Colonic mucosa (tissue), 4 donors: ENCODE measurements at regions not wholly inside any gene's neighbourhood (a gene's known extent, or its start where the extent isn't known, plus 50 kb on each side); places are given as distances from the start of the nearest gene placed in this dataset.

Source experiments
- DNase-seq: peaks from one replicate; pipeline ENCODE4 v3.0.0-alpha.2; 2020
- H3K27ac ChIP-seq: fragments of 200-600 bp; one replicate; pipeline ENCODE4 v1.8.0; 2021
- H3K27me3 ChIP-seq: fragments of 200-600 bp; one replicate; pipeline ENCODE4 v1.8.0; 2021
- H3K36me3 ChIP-seq: fragments of 200-600 bp; one replicate; pipeline ENCODE4 v1.8.0; 2021
- H3K4me1 ChIP-seq: fragments of 200-600 bp; one replicate; pipeline ENCODE4 v1.8.0; 2021; ENCODE audit warnings: mild to moderate bottlenecking
- H3K4me3 ChIP-seq: fragments of 200-600 bp; one replicate; pipeline ENCODE4 v1.8.0; 2021
- H3K9ac ChIP-seq, 2 donors: one replicate each; pipeline ENCODE4 v1.7.0; 2013; ENCODE audit warnings: control low read depth in 2 of 2, low read depth in 2 of 2, low read length in 2 of 2
- H3K9me3 ChIP-seq: fragments of 200-600 bp; one replicate; pipeline ENCODE4 v1.8.0; 2021
- intact Hi-C: fragments of 100-400 bp; cut with DNase I; formaldehyde crosslinking; loops from one replicate; pipeline ENCODE4 v1.14.1; 2022
- TF ChIP-seq, protein P1 (sequence below): fragments of 200-600 bp; IDR thresholded peaks from one replicate; pipeline ENCODE4 v1.8.0; 2022; ENCODE audit warnings: antibody characterized with exemption, mild to moderate bottlenecking
- donor health status: healthy.
- donor health status: DM: no; HTN: no; CAD: no.
- donor health status: DM: no; HTN: no; CAD: no.

DNA sequence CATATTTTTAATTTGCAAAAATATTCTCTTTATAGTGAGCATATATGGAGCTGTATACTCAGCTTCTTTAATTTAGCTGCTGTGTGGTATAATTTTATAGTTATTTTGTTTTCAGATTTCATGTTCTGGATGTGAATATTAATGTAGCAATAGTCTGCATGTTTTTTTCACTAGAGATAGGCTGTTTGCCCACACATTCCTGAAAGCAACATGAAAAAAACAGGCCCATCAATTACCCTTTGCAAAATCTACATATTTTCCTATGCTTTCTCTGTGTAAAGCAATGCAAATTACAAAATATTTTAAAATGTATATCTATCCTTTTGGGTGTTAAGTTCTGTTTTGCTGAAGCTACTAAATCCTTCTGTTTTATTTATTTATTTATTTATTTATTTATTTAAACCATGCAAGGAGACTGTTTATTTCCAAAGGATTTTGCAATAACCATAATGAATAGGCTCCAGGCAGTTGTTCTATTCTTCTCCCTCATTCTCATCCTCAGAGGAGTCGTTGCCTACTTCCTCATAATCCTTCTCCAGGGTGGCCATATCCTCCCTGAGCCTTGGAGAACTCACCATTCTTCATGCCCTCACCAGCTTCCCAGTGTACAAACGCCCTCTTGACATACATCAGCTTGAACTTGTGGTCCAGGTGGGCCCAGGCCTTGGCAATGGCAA, 277.1 kb downstream of the ANKRD50 start:
- Histone ChIP-seq H3K9ac (no peak overlapping the region), H3K27ac (no peak overlapping the region), H3K36me3 (no peaks in the 10 kb centered on the region), H3K9me3 (no peaks in the 10 kb centered on the region), H3K4me3 (no peak overlapping the region), H3K4me1 (no peaks in the 10 kb centered on the region), H3K27me3 (no peaks in the 10 kb centered on the region)
- intact Hi-C loops: no loop called here
- DNase-seq: no peak
- TF ChIP-seq, protein P1, sequence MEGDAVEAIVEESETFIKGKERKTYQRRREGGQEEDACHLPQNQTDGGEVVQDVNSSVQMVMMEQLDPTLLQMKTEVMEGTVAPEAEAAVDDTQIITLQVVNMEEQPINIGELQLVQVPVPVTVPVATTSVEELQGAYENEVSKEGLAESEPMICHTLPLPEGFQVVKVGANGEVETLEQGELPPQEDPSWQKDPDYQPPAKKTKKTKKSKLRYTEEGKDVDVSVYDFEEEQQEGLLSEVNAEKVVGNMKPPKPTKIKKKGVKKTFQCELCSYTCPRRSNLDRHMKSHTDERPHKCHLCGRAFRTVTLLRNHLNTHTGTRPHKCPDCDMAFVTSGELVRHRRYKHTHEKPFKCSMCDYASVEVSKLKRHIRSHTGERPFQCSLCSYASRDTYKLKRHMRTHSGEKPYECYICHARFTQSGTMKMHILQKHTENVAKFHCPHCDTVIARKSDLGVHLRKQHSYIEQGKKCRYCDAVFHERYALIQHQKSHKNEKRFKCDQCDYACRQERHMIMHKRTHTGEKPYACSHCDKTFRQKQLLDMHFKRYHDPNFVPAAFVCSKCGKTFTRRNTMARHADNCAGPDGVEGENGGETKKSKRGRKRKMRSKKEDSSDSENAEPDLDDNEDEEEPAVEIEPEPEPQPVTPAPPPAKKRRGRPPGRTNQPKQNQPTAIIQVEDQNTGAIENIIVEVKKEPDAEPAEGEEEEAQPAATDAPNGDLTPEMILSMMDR: no peak

DNA sequence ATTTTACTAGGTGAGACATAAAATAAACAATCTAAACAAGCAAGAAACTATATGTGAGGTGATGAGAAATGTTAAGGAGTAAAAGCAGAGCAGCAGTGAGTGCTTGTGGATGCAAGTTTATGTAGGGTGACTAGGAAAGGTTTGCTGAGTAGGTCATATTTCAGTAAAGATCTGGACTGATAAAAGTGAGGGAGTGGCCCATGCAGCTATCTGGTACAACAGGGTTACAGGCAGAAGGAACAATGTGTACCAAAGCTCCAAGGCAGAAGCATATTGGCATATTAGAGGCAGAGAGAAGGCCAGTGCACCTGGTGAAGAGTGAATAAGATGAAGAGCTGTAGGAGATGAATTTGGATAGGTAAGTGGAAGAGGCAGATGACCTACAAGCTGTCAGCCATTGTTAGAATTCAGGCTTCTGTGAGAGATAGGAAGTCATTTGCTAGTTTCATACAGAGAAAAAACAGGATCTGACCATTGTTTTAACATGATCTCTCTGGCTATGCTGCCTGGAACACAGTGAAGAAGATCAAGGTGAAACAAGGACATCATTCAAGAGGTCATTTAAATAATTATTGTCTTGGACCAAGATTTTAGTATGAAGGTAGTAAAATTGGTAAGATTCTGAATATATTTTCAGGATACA, 274.6 kb downstream of the ANKRD50 start:
- Histone ChIP-seq H3K4me3 (no peak overlapping the region), H3K9ac (no peak overlapping the region), H3K27ac (no peak overlapping the region), H3K9me3 (no peaks in the 10 kb centered on the region), H3K4me1 (no peaks in the 10 kb centered on the region), H3K27me3 (no peaks in the 10 kb centered on the region), H3K36me3 (no peaks in the 10 kb centered on the region)
- no peak for DNase-seq
- intact Hi-C loops: no loop called here
- TF ChIP-seq, protein P1: no peak

DNA sequence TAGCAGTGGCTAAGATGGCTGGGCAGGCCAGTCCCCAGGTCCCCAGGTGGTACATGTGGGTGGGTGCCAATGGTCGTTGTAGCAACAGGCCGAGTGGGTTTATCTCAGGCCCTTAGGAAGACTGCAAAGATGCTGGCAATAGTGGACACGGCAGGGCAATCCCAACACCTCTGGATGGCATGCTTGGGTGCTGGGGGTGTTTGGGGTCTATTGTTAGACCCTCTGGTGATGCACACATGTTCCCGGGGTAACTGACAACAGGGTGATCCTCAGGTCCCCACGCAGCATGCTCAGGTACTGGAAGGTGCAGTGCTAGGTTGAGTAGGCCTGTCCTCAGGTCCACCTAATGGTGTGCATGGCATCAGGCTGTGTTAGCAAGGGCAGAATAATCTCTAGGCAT, 267.5 kb downstream of the ANKRD50 start:
- no peaks in the 10 kb centered on the region for H3K9me3 ChIP-seq
- no peak for DNase-seq
- no peaks in the 10 kb centered on the region for H3K36me3 ChIP-seq
- H3K4me3 ChIP-seq: no peak overlapping the region
- intact Hi-C loops: no loop called here
- TF ChIP-seq, protein P1: no peak
- no peaks in the 10 kb centered on the region for H3K27me3 ChIP-seq
- no peak overlapping the region for H3K27ac ChIP-seq
- H3K9ac ChIP-seq: no peak overlapping the region
- H3K4me1 ChIP-seq: no peaks in the 10 kb centered on the region

DNA sequence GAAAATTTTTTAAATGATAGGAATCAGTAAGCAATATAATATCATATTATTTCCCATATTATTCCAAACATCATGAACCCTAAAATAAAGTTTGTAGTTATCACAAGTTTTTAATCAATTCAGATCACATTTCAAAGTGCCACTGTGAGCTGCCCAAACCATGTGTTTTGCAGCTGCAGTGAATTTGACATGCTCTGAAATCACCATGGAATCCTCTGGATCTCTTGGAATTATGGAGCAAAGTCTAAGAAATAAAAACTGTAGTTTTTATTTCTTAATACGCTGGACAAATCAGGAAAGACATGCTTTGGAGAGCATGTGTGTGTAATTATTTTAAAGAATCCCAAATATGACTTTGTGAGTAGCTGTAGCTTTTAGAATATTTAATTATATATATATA, 262.7 kb downstream of the ANKRD50 start:
- Histone ChIP-seq H3K27ac (no peak overlapping the region), H3K9ac (no peak overlapping the region), H3K9me3 (no peaks in the 10 kb centered on the region), H3K4me3 (no peak overlapping the region), H3K36me3 (no peaks in the 10 kb centered on the region), H3K4me1 (no peaks in the 10 kb centered on the region), H3K27me3 (no peaks in the 10 kb centered on the region)
- DNase-seq: no peak
- TF ChIP-seq, protein P1: no peak
- intact Hi-C loops: no loop called here

DNA sequence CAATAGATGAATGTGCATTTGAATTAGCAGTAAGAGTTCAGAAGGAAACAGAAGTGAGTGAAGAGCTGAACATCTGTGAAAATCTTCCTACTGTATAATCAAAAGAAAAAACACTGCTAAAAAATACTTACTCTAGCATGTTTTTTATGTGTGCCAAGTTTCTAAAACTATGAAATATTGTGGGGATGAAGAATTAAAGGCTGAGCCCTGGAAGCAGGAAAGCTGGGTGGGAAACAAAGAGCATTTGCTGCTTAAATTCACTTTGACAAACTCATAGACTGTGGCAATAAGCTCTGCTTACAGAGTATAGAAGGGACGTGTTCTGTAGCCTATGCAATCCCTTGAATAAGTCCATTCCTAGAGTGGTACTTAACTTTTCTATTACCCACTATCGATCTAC, 261.7 kb downstream of the ANKRD50 start:
- Histone ChIP-seq H3K9me3 (no peaks in the 10 kb centered on the region), H3K4me1 (no peaks in the 10 kb centered on the region), H3K27me3 (no peaks in the 10 kb centered on the region), H3K36me3 (no peaks in the 10 kb centered on the region), H3K9ac (no peak overlapping the region), H3K27ac (no peak overlapping the region), H3K4me3 (no peak overlapping the region)
- DNase-seq: no peak
- intact Hi-C loops: no loop called here
- TF ChIP-seq, protein P1: no peak
